ENCODE measurements at regions not wholly inside any gene's neighbourhood (a gene's known extent, or its start where the extent isn't known, plus 50 kb on each side); places are given as distances from the start of the nearest gene placed in this dataset.

GRCh38 chr2:5493256-5493655, 198.9 kb upstream of the SOX11 start:
- no peak for DNase-seq (ENCODE audit: low spot score)
- no peak for ATAC-seq (ENCODE audit: low read depth)
- Histone ChIP-seq H3K27ac (ENCODE audit: poor library complexity, severe bottlenecking) (no peak overlapping the region), H3K4me3 (ENCODE audit: severe bottlenecking) (no peak overlapping the region), H3K9me3 (ENCODE audit: severe bottlenecking) (no peaks in the 10 kb centered on the region), H3K36me3 (ENCODE audit: low read depth) (no peaks in the 10 kb centered on the region), H3K27me3 (ENCODE audit: insufficient read depth, poor library complexity, severe bottlenecking) (no peaks in the 10 kb centered on the region), H3K4me1 (ENCODE audit: insufficient read depth, poor library complexity, severe bottlenecking) (no peaks in the 10 kb centered on the region)
- TF ChIP-seq CTCF (IDR thresholded peaks at IDR 0.05; ENCODE audit: poor library complexity, severe bottlenecking) = no peak

- no peak for TF ChIP-seq CTCF (IDR thresholded peaks at IDR 0.05; ENCODE audit: poor library complexity, severe bottlenecking)
- no peaks in the 10 kb centered on the region for H3K36me3 ChIP-seq (ENCODE audit: low read depth)
- no peaks in the 10 kb centered on the region for H3K27me3 ChIP-seq (ENCODE audit: insufficient read depth, poor library complexity, severe bottlenecking)
- no peak overlapping the region for H3K4me3 ChIP-seq (ENCODE audit: severe bottlenecking)
- H3K4me1 ChIP-seq (ENCODE audit: insufficient read depth, poor library complexity, severe bottlenecking) = no peaks in the 10 kb centered on the region
- ATAC-seq (ENCODE audit: low read depth) (no peak), DNase-seq (ENCODE audit: low spot score) (no peak)
- no peaks in the 10 kb centered on the region for H3K9me3 ChIP-seq (ENCODE audit: severe bottlenecking)
- H3K27ac ChIP-seq (ENCODE audit: poor library complexity, severe bottlenecking) = no peak overlapping the region
Observed at GRCh38 chr2:5494212-5494611, 198.0 kb upstream of the SOX11 start.

- Histone ChIP-seq H3K9me3 (ENCODE audit: severe bottlenecking) (no peaks in the 10 kb centered on the region), H3K36me3 (ENCODE audit: low read depth) (no peaks in the 10 kb centered on the region), H3K27me3 (ENCODE audit: insufficient read depth, poor library complexity, severe bottlenecking) (no peaks in the 10 kb centered on the region), H3K4me3 (ENCODE audit: severe bottlenecking) (no peak overlapping the region), H3K4me1 (ENCODE audit: insufficient read depth, poor library complexity, severe bottlenecking) (no peaks in the 10 kb centered on the region), H3K27ac (ENCODE audit: poor library complexity, severe bottlenecking) (no peak overlapping the region)
- DNase-seq (ENCODE audit: low spot score) (no peak), ATAC-seq (ENCODE audit: low read depth) (no peak)
- TF ChIP-seq CTCF (IDR thresholded peaks at IDR 0.05; ENCODE audit: poor library complexity, severe bottlenecking) = no peak
Observed at GRCh38 chr2:5495586-5495985, 196.6 kb upstream of the SOX11 start.

- DNase-seq (ENCODE audit: low spot score) = no peak
- Histone ChIP-seq H3K36me3 (ENCODE audit: low read depth) (no peaks in the 10 kb centered on the region), H3K4me3 (ENCODE audit: severe bottlenecking) (no peak overlapping the region), H3K4me1 (ENCODE audit: insufficient read depth, poor library complexity, severe bottlenecking) (no peaks in the 10 kb centered on the region), H3K27me3 (ENCODE audit: insufficient read depth, poor library complexity, severe bottlenecking) (no peaks in the 10 kb centered on the region), H3K27ac (ENCODE audit: poor library complexity, severe bottlenecking) (no peak overlapping the region), H3K9me3 (ENCODE audit: severe bottlenecking) (no peaks in the 10 kb centered on the region)
- no peak for ATAC-seq (ENCODE audit: low read depth)
- TF ChIP-seq CTCF (IDR thresholded peaks at IDR 0.05; ENCODE audit: poor library complexity, severe bottlenecking) = no peak
Observed at GRCh38 chr2:5497874-5498273, 194.3 kb upstream of the SOX11 start.

GRCh38 chr2:5501807-5502206, 190.4 kb upstream of the SOX11 start:
- no peaks in the 10 kb centered on the region for H3K36me3 ChIP-seq (ENCODE audit: low read depth)
- H3K4me1 ChIP-seq (ENCODE audit: insufficient read depth, poor library complexity, severe bottlenecking) = no peaks in the 10 kb centered on the region
- no peak overlapping the region for H3K27ac ChIP-seq (ENCODE audit: poor library complexity, severe bottlenecking)
- no peak for TF ChIP-seq CTCF (IDR thresholded peaks at IDR 0.05; ENCODE audit: poor library complexity, severe bottlenecking)
- no peak for DNase-seq (ENCODE audit: low spot score)
- no peak for ATAC-seq (ENCODE audit: low read depth)
- no peaks in the 10 kb centered on the region for H3K27me3 ChIP-seq (ENCODE audit: insufficient read depth, poor library complexity, severe bottlenecking)
- no peak overlapping the region for H3K4me3 ChIP-seq (ENCODE audit: severe bottlenecking)
- no peaks in the 10 kb centered on the region for H3K9me3 ChIP-seq (ENCODE audit: severe bottlenecking)
